ENCODE measurements at regions not wholly inside any gene's neighbourhood (a gene's known extent, or its start where the extent isn't known, plus 50 kb on each side); places are given as distances from the start of the nearest gene placed in this dataset.

DNA sequence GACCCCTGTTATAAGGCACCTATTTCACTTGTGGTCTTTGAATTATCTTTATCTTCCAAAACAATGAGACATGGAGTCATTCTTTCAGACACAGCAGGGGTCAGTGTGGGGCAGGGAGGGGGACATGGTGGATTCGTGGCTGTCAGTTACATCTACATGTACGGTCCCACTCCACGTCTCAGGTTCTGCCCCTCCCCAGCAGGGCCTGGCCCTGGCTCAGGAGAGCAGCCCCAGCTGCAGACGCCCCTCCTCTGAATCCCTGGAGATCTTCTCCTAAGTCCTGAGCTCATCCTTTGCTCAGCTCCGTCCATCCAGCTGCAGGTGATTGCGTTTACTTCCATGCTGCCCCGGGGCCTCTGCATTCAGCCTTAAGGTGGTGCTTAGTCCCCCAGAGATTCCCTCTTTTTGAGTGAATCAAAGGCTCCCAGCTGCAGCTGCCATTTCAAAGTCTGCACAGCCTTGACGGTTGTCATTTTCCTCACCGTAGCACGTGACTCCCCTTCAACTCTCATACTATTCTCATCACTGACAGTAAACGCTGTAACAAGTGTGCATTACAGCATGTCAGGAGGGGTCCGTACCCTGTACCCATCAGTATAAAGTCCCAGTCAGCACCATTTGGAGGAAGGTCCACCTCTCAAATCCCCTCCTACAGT lies 113.4 kb upstream of the TCERG1L start:
- DNase-seq (ENCODE audit: low read depth in 1 of 2, low spot score in 1 of 2): no peak

DNA sequence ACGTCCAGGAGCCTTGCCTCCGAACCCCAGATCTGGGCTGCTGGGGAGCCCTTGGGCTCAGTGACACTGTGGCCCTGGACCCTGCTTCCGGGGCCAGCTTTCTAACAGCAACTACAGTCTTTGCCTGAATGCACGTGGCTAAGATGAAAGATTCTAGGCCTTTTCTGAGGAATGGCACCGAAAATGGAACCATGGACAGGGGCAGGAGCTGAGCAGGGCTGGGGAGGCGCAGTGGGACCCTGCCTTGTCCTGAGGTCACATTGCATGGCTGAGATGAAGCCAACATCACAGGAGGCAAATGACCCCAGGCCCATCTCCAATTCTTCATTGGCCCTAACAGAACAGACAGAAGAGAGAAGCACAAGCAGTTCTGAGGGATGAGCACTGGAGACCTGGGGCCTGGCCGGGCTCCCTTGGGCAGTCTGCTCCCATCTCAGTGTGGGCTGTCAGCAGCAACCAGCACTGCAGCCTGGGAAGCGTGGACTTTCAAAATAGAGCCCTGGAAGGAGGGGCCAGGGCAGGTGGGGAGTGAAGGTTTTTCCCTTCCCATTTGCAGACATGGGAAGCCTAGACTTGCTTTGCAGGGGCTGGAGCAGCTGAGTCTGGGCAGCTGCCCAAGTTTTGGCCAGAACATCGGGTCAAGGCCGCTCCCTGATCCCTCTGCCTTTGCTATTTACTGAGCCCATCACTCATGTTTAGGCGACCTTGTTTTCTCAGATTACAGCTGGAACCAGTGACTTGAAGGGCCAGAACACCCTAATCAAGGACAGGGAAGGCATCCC lies 114.4 kb upstream of the TCERG1L start:
- no peak for DNase-seq (ENCODE audit: low read depth in 1 of 2, low spot score in 1 of 2)

GRCh38 chr10:131426534-131426898 lies 115.0 kb upstream of the TCERG1L start:
- DNase-seq (ENCODE audit: low read depth in 1 of 2, low spot score in 1 of 2): no peak

- DNase-seq (ENCODE audit: low read depth in 1 of 2, low spot score in 1 of 2): no peak
Measured at GRCh38 chr10:131427281-131427680, 115.8 kb upstream of the TCERG1L start.

DNA sequence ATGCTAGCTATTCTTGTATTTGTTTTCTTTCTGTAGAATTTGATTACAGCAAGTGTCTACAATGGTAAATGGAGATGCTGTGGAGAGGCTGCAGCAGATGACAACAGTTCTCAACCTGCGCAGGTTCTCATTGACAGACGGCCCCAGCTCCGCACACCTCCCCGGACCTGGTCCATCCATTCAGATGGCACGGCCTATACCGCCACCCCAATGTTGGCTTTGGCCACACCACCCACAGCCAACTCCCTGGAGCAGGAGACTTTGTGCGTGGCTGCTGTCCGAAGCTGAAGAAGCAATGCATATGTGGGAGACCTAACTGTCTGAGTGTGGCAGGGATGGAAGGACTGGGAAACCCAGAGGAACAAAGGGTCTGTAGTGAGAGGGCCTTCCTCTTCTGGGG lies 116.4 kb upstream of the TCERG1L start:
- no peak for DNase-seq (ENCODE audit: low read depth in 1 of 2, low spot score in 1 of 2)

DNA sequence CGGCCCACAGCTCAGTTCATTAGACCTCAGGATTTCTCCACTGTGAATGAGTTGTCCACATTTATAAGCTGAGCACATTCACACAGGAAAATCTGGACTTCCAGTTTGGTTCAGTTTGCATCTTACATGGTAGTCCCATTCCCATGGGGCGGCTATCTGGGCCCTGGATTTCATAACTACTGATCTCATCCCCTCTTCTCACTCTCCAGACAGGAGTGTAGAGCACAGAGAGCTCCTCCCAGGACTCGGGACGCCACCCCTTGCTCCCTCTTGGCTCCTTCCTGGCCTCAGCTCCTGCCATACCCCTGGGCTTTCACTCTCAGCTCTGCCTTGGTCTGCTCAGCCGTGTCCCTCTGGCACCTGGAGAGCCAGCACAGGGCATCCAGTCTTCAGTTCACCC lies 117.6 kb upstream of the TCERG1L start:
- DNase-seq (ENCODE audit: low read depth in 1 of 2, low spot score in 1 of 2): no peak

DNA sequence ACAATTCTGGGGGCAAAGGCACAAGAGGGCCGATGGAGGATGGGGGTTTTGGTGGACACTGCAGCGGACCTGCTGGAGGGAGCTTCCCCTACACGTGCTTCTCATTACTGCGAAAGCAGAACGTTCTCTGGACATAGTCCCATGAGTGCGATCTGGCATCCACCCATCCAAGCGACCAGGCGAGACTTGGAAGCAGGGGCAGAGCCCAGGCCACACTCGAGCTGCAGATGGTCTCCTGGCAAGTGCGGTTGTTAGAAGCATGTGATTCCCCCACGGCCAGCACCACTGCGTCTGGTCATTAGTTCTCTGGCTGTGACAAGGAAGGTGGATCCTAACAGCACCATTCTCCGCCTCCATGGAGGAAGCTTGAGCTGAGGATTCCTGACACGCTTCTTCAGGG lies 118.4 kb upstream of the TCERG1L start:
- no peak for DNase-seq (ENCODE audit: low read depth in 1 of 2, low spot score in 1 of 2)

GRCh38 chr10:131430716-131431412 lies 119.3 kb upstream of the TCERG1L start:
- no peak for DNase-seq (ENCODE audit: low read depth in 1 of 2, low spot score in 1 of 2)

DNA sequence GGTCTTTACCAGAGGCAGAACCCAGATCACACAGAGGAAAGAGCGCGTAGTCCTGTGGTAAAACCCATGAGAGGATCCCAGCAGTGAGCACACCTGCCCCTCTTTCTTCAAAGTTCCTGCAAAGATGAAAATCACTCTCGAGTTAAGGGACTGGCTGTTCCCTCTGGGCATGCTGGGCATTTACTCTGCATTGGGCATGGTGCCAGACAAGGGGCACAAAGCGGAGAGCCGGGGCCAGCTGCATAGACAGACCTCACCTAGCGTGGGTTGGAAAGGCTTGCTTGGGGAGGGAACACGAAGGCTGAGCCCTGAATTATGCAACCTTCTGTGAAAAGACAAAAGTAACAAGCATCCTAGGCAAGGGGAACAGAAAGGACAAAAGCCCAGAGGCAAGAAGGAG lies 120.0 kb upstream of the TCERG1L start:
- DNase-seq (ENCODE audit: low read depth in 1 of 2, low spot score in 1 of 2): no peak

DNA sequence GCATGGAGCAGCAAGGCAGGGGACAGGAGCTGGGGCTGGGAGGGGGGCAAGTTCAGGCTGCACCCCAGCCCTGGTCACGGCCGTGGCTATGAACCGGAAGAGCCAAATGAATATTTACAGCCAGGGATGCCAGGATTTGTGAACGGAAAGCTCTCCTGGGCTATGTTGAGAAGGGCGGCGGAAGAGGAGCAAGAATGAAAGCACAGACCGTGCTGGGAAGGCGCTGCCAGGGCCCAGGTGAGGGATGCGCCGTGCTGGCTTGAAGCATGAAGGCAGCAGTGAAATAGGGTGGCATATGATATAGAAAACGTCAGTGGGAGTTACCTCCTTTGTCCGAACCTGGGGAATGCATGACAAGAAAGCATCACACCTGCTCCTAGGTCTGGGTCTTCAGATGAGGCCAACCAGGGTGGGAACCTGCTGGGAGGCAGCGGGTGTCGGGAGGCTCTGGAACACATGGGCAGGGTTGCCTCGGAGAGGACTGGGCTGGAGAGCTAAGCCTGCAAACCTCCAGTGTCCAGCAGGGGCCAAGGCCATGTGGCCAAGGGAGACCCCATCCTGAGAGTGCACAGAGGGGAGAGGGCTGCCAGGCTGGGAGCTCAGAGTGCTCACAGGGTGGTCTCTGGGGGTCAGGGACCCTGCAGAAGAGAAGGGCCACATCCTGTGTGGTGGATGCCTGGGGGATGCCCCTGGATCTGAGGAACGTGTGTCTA lies 120.6 kb upstream of the TCERG1L start:
- no peak for DNase-seq (ENCODE audit: low read depth in 1 of 2, low spot score in 1 of 2)

GRCh38 chr10:131433568-131433967 lies 122.0 kb upstream of the TCERG1L start:
- no peak for DNase-seq (ENCODE audit: low read depth in 1 of 2, low spot score in 1 of 2)

DNA sequence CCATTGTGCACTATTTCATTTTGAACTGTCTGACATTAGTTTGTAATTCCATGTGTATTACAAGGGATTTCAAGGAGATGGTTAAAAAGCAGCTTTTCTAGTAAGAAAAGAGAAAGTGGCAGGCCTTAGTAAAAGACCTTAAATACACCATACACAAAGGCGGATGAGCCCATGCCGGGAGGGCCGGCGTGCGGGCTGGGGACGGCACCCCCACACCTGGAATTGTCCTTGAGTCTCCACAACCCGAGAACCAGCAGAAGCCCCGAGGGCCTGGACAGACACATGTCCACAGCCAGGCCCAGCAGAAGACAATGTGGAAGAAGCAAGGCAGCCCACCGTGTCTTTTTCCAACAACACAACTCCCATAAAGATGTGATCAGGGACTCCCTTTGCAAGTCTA lies 123.7 kb upstream of the TCERG1L start:
- no peak for DNase-seq (ENCODE audit: low read depth in 1 of 2, low spot score in 1 of 2)

DNA sequence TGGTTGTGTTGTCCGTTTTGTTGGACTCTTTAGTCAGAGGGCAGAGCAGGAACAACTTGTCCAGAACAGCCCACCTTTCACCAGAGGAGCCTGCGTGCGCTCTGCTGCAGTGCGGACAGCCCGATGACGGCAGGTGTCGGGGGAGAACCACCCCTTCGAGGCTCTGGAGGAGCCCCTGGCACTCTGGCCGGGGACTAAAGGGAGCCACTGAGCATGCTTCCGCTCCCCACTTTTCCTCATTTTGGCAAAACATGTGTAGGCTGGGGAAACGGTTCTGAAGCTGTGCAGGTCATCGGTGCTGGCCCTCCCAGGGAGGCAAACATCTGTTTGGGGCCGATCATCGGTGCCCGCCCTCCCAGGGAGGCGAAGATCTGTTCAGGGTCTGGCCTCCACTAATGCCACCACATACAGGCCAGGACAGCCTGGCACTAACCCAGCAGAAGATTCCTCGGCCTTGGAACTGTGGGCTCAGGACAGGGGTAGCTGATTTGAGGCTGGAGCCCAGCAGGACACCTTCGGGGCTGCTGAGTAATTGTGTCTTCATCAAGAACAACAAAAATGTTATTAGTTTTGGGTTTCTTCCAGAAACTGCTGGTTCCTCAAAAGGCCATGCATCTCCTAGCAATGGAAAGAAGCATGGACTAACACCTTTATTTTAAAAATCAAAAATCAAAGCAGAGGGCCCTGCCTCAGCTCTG lies 124.4 kb upstream of the TCERG1L start:
- no peak for DNase-seq (ENCODE audit: low read depth in 1 of 2, low spot score in 1 of 2)

GRCh38 chr10:131436458-131436857 lies 124.9 kb upstream of the TCERG1L start:
- no peak for DNase-seq (ENCODE audit: low read depth in 1 of 2, low spot score in 1 of 2)

- DNase-seq (ENCODE audit: low read depth in 1 of 2, low spot score in 1 of 2): no peak
Measured at GRCh38 chr10:131437556-131438475, 126.3 kb upstream of the TCERG1L start.

- DNase-seq (ENCODE audit: low read depth in 1 of 2, low spot score in 1 of 2): no peak
Measured at GRCh38 chr10:131438665-131439064, 127.1 kb upstream of the TCERG1L start.

DNA sequence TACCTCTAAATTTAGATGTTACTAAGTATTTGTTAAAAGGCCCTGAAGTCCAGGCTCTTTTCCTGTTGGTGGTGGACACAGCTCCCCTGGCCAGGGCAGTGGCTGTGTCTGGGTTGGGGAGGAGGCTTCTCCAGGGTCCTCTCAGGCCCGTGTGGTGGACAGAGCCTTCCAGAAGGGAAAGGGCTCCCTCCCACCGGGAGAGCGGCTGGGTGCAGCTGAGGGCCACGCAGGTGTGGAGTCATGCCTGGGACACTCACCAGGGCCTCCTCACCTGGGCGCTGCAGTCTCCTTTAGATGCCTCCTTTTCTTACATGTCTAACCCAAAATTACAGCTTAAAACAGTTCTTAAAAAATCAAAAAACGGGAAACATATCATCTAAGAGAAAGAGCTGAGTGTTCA lies 128.2 kb upstream of the TCERG1L start:
- DNase-seq (ENCODE audit: low read depth in 1 of 2, low spot score in 1 of 2): no peak

DNA sequence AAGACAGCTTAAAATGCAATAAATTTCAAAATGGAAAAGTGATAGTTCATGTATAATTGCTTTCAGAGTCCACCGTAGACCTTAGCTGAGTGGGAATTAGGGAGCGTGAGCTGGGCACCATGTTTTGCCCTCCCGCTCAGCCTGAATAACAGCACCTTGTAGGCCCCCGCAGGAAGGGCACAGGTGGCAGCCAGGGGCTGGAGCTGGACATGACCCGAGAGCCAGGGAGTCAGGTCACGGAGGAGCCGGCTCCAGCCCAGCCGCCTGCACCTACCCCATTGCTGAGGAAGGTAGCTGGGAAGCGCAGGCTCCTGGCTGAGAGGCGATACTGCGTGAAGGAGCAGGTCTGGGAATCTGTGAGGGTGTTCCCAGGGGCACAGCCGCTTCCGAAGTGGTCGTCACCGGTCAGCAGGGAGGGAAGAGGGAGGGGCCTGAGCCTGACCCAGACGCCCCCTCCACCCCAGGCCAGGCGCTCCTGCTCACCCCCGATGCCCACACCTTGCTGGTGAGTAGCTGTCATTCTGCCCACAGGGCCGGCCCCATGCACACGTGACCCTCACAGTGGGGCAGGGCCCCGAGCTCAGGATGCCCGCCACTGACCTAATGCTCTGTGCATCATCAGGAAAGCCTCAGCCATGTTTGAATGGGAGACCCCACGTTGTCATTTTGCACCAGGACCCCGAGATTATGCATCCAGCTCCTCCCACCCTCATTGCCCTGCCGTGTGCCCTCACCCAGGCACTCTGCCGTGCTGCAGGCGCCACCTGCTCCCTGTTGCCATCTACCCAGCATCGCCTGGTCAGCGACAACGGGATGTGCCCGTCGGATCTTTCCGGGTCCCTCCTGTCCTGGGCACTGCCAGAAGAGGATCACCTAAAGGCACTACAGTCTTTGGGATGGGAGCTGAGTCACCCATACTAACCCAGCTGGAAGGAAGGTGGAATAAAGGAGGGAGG lies 129.2 kb upstream of the TCERG1L start:
- no peak for DNase-seq (ENCODE audit: low read depth in 1 of 2, low spot score in 1 of 2)

DNA sequence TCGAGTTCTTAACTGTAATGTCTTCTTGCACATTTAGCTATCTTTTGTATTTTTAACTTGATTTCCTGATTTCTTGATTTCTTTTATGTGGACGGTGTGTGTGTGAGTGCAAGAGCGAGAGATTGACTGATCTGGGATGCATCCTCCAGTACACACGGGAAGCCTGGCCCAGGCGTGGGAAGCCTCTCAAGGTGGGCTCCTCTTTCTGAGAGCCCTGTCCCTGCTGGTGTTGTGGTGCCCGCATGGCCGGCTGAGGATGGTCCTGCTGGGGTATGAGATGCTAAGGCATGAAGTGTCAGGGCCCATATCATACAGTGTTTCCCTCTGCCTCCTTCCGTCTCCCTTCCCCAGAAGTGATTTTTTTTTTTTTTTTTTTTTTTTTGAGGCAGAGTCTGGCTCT lies 130.8 kb upstream of the TCERG1L start:
- no peak for DNase-seq (ENCODE audit: low read depth in 1 of 2, low spot score in 1 of 2)

All from stimulated activated CD4-positive, alpha-beta T cell treated with anti-CD3 and anti-CD28 coated beads, Interleukin-15, amount 100 ng/mL, for 1 hour (primary cell).